Hepatocyte (in vitro differentiated cells): ENCODE measurements at regions not wholly inside any gene's neighbourhood (a gene's known extent, or its start where the extent isn't known, plus 50 kb on each side); places are given as distances from the start of the nearest gene placed in this dataset.

Experiments used
- DNase-seq: peaks from one replicate; pipeline ENCODE4 v3.0.0-alpha.2; 2016; ENCODE audit warnings: low spot score
- H2AFZ ChIP-seq: fragments of 200-600 bp; sonication (generic); 2 replicates; pipeline ENCODE4 v1.6.0; 2016; ENCODE audit warnings: antibody characterized with exemption, mild to moderate bottlenecking
- H3K27ac ChIP-seq: fragments of 200-600 bp; sonication (generic); 2 replicates; pipeline ENCODE4 v1.5.1; 2016; ENCODE audit warnings: mild to moderate bottlenecking
- H3K27me3 ChIP-seq: fragments of 200-600 bp; sonication (generic); 2 replicates; pipeline ENCODE4 v1.6.1; 2016
- H3K36me3 ChIP-seq: fragments of 200-600 bp; sonication (generic); replicated peaks from 2 replicates; pipeline ENCODE4 v1.5.1; 2016; ENCODE audit warnings: low read depth; ENCODE audit not compliant: insufficient read depth
- H3K4me1 ChIP-seq: fragments of 200-600 bp; sonication (generic); 2 replicates; pipeline ENCODE4 v1.5.1; 2016; ENCODE audit warnings: mild to moderate bottlenecking, moderate library complexity; ENCODE audit not compliant: insufficient read depth
- H3K4me2 ChIP-seq: fragments of 200-600 bp; sonication (generic); 2 replicates; pipeline ENCODE4 v1.6.0; 2016
- H3K4me3 ChIP-seq: fragments of 200-600 bp; sonication (generic); 2 replicates; pipeline ENCODE4 v1.5.1; 2016; ENCODE audit warnings: mild to moderate bottlenecking
- H3K79me2 ChIP-seq: fragments of 200-600 bp; sonication (generic); 2 replicates; pipeline ENCODE4 v1.6.0; 2017; ENCODE audit warnings: mild to moderate bottlenecking
- H3K9me2 ChIP-seq: fragments of 200-600 bp; sonication (generic); replicated peaks from 2 replicates; pipeline ENCODE4 v1.6.0; 2017; ENCODE audit warnings: mild to moderate bottlenecking; ENCODE audit not compliant: insufficient read depth
- H3K9me3 ChIP-seq: fragments of 200-600 bp; sonication (generic); 2 replicates; pipeline ENCODE4 v1.5.1; 2016; ENCODE audit warnings: low read depth, mild to moderate bottlenecking
- H4K20me1 ChIP-seq: fragments of 200-600 bp; sonication (generic); 2 replicates; pipeline ENCODE4 v1.6.0; 2016; ENCODE audit warnings: mild to moderate bottlenecking; ENCODE audit not compliant: insufficient read depth, poor library complexity, severe bottlenecking
- CTCF ChIP-seq: fragments of 200-600 bp; sonication (generic); IDR thresholded peaks from 2 replicates; pipeline ENCODE4 v1.5.1; 2016; ENCODE audit warnings: antibody characterized with exemption, mild to moderate bottlenecking; ENCODE audit not compliant: poor library complexity
- EZH2 ChIP-seq: fragments of 200-600 bp; sonication (generic); IDR thresholded peaks from 2 replicates; pipeline ENCODE4 v1.6.1; 2016; ENCODE audit warnings: antibody characterized with exemption, mild to moderate bottlenecking, borderline replicate concordance
- EZH2phosphoT487 ChIP-seq: fragments of 200-600 bp; sonication (generic); IDR thresholded peaks from one replicate; pipeline ENCODE4 v1.6.1; 2018; ENCODE audit warnings: antibody characterized with exemption, mild to moderate bottlenecking, low read depth, moderate library complexity; ENCODE audit not compliant: unreplicated experiment, severe bottlenecking
- WGBS: methylation state at CpG from one replicate; pipeline ENCODE4 v1.1.6; 2016; ENCODE audit warnings: low lambda C conversion rate; ENCODE audit errors: missing lambda C conversion rate; 5-methylcytosine and 5-hydroxymethylcytosine counted together

DNA sequence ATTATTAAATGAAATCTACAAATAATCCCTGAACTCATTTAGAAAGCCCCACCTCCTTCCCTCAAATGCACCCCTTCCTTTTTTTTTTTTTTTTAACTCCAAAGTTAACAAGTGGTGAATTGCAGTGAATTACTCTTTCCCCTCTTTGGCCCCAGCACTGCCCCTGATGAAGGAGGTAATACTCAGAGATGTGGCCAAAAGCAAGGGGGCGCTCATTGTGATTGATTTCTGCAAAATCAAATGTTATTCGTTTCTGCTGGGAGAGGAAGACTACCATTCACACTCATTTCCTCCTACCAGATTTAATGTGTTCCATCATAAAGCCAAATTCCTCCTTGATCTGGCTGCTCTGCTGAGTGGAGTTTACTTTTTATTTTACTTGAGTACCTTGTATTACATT is 259.4 kb downstream of the GPD2 start:
- no peaks in the 10 kb centered on the region for H3K36me3 ChIP-seq
- no peak for DNase-seq
- no peaks in the 10 kb centered on the region for H4K20me1 ChIP-seq
- H3K79me2 ChIP-seq: no peaks in the 10 kb centered on the region
- TF ChIP-seq EZH2: no peak
- no peak for TF ChIP-seq CTCF
- no peak for TF ChIP-seq EZH2phosphoT487
- no peaks in the 10 kb centered on the region for H3K4me1 ChIP-seq
- H3K9me2 ChIP-seq: no peaks in the 10 kb centered on the region
- no peak overlapping the region for H2AFZ ChIP-seq
- 89% methylated on average over 2 of the region's 2 CpGs for WGBS
- H3K9me3 ChIP-seq: no peaks in the 10 kb centered on the region
- H3K27me3 ChIP-seq: no peaks in the 10 kb centered on the region
- H3K4me2 ChIP-seq: no peak overlapping the region
- H3K4me3 ChIP-seq: no peak overlapping the region
- no peak overlapping the region for H3K27ac ChIP-seq

DNA sequence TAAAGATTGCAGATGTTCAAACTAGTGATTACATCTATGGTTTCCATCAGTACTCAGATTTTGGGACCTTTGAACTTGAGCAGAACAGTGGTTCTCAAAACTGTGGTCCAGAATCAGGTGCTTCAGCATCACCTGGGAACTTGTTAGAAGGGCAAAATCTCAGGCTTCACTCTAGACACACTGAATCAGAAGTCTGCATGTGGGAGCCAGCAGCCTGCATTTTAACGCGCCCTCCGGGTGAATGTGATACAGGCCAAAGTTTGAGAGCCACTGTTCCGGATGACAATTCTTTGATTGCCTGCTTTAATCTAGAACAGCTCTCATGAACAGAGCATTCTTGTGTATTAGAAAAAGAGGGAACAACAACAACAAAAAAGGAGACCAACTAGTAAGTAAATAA is 261.7 kb downstream of the GPD2 start:
- no peaks in the 10 kb centered on the region for H4K20me1 ChIP-seq
- H3K4me3 ChIP-seq: no peak overlapping the region
- H3K27me3 ChIP-seq: no peaks in the 10 kb centered on the region
- H3K9me2 ChIP-seq: no peaks in the 10 kb centered on the region
- WGBS: 84% methylated on average over 4 of the region's 4 CpGs
- no peak overlapping the region for H3K27ac ChIP-seq
- no peak for DNase-seq
- H3K9me3 ChIP-seq: no peaks in the 10 kb centered on the region
- H3K79me2 ChIP-seq: no peaks in the 10 kb centered on the region
- H3K36me3 ChIP-seq: no peaks in the 10 kb centered on the region
- no peak overlapping the region for H3K4me2 ChIP-seq
- TF ChIP-seq EZH2phosphoT487: no peak
- TF ChIP-seq EZH2: no peak
- TF ChIP-seq CTCF: no peak
- H2AFZ ChIP-seq: no peak overlapping the region
- no peaks in the 10 kb centered on the region for H3K4me1 ChIP-seq

GRCh38 chr2:156700681-156701080 is 264.5 kb downstream of the GPD2 start:
- H3K4me1 ChIP-seq: no peaks in the 10 kb centered on the region
- H3K4me3 ChIP-seq: no peak overlapping the region
- H3K9me2 ChIP-seq: no peaks in the 10 kb centered on the region
- H2AFZ ChIP-seq: no peak overlapping the region
- no peak for DNase-seq
- TF ChIP-seq EZH2phosphoT487 (no peak), CTCF (no peak), EZH2 (no peak)
- no peaks in the 10 kb centered on the region for H3K9me3 ChIP-seq
- no peaks in the 10 kb centered on the region for H3K36me3 ChIP-seq
- no peaks in the 10 kb centered on the region for H3K79me2 ChIP-seq
- H3K27me3 ChIP-seq: no peaks in the 10 kb centered on the region
- H3K27ac ChIP-seq: no peak overlapping the region
- WGBS: 82% methylated on average over 8 of the region's 8 CpGs
- H4K20me1 ChIP-seq: no peaks in the 10 kb centered on the region
- no peak overlapping the region for H3K4me2 ChIP-seq

DNA sequence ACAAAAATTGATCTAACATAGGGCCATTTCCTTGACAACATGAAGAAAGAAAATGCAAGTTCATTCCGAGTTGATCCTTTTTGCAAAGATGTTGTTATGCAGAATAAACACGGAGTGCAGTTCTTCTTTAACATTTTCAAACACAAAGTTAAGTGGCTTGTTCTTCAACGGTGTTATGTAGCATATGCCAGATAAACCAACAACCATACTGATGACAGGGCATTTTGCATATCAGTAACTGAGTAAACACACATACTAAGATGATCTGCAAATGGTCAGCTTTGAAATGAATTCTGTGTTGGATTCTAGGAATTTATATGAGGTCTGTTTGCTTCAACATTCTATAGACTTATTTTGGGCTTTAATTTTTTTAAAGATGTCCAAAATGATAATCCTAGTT is 266.4 kb downstream of the GPD2 start:
- DNase-seq: no peak
- H3K79me2 ChIP-seq: no peaks in the 10 kb centered on the region
- H2AFZ ChIP-seq: no peak overlapping the region
- 28% methylated on average over 3 of the region's 3 CpGs for WGBS
- H3K4me1 ChIP-seq: no peaks in the 10 kb centered on the region
- no peak overlapping the region for H3K4me3 ChIP-seq
- no peaks in the 10 kb centered on the region for H3K9me3 ChIP-seq
- no peaks in the 10 kb centered on the region for H3K27me3 ChIP-seq
- no peaks in the 10 kb centered on the region for H3K9me2 ChIP-seq
- no peaks in the 10 kb centered on the region for H4K20me1 ChIP-seq
- H3K36me3 ChIP-seq: no peaks in the 10 kb centered on the region
- H3K4me2 ChIP-seq: no peak overlapping the region
- H3K27ac ChIP-seq: no peak overlapping the region
- TF ChIP-seq CTCF (no peak), EZH2 (no peak), EZH2phosphoT487 (no peak)
